ENCODE measurements at regions not wholly inside any gene's neighbourhood (a gene's known extent, or its start where the extent isn't known, plus 50 kb on each side); places are given as distances from the start of the nearest gene placed in this dataset.

GRCh38 chr18:34042423-34043146, 182.1 kb downstream of the NOL4 start:
- ChIA-PET POLR2A (no interaction called here), CTCF (interaction anchor here (0.8 kb wide), 1 partner anchor 10 kb away, joined by 3 read pairs; no protein-coding TSS in a partner anchor)
- no peak for DNase-seq
- H3K79me2 ChIP-seq (ENCODE audit: insufficient read depth) = no peaks in the 10 kb centered on the region
- no peaks in the 10 kb centered on the region for H3K27me3 ChIP-seq (ENCODE audit: insufficient read depth)
- H3K4me3 ChIP-seq (ENCODE audit: low read depth in 2 of 2, low read length in 1 of 2) = no peak overlapping the region
- no peak overlapping the region for H3K9ac ChIP-seq
- H2AFZ ChIP-seq (ENCODE audit: low read depth) = no peak overlapping the region
- H3K4me1 ChIP-seq (ENCODE audit: control insufficient read depth in 1 of 2, insufficient read depth in 2 of 2, low read depth in 1 of 2, low read length in 1 of 2) = no peaks in the 10 kb centered on the region
- no peak overlapping the region for H3K27ac ChIP-seq (ENCODE audit: low read depth in 2 of 2, low read length in 1 of 2)
- H3K36me3 ChIP-seq (replicated peaks in 1 of 2; ENCODE audit: control insufficient read depth in 1 of 2, insufficient read depth in 2 of 2, low read length in 1 of 2) = no peaks in the 10 kb centered on the region
- TF ChIP-seq NRF1 (IDR thresholded peaks at IDR 0.05; ENCODE audit: low read depth, low read length) (no peak), RFX5 (IDR thresholded peaks at IDR 0.05; ENCODE audit: low read length) (no peak), JUND (IDR thresholded peaks at IDR 0.05) (no peak), PBX3 (IDR thresholded peaks at IDR 0.05) (no peak), RCOR1 (IDR thresholded peaks at IDR 0.05; ENCODE audit: low read length) (no peak), FOXJ3 (CRISPR knock-in tag; IDR thresholded peaks at IDR 0.05) (no peak), FOXM1 (IDR thresholded peaks at IDR 0.05; ENCODE audit: low read depth) (no peak), SMC3 (IDR thresholded peaks at IDR 0.05; ENCODE audit: low read depth, low read length) (no peak), GATA2 (CRISPR knock-in tag; IDR thresholded peaks at IDR 0.05) (no peak), ZBTB33 (IDR thresholded peaks at IDR 0.05; ENCODE audit: borderline replicate concordance, low read depth) (no peak), CHD2 (IDR thresholded peaks at IDR 0.05; ENCODE audit: low read length, partially characterized antibody) (no peak), RAD21 (IDR thresholded peaks at IDR 0.05; ENCODE audit: low read length) (no peak), MAX (IDR thresholded peaks at IDR 0.05; ENCODE audit: low read depth) (no peak), GABPA (IDR thresholded peaks at IDR 0.05; ENCODE audit: low read depth) (no peak), USF1 (IDR thresholded peaks at IDR 0.05; ENCODE audit: borderline replicate concordance, low read depth) (no peak), MXI1 (IDR thresholded peaks at IDR 0.05; ENCODE audit: low read depth, low read length) (no peak), REST (IDR thresholded peaks at IDR 0.05; ENCODE audit: low read depth, low read length) (no peak)
- WGBS (ENCODE audit: low lambda C conversion rate) = 38% methylated on average over 4 of the region's 4 CpGs
- no peaks in the 10 kb centered on the region for H3K9me3 ChIP-seq
- H4K20me1 ChIP-seq (ENCODE audit: insufficient read depth) = no peaks in the 10 kb centered on the region
- no peak overlapping the region for H3K4me2 ChIP-seq
- H3F3A ChIP-seq (replicated peaks; ENCODE audit: insufficient read depth) = no peaks in the 10 kb centered on the region
- H3K9me2 ChIP-seq = no peaks in the 10 kb centered on the region

Data from SK-N-SH (cell line).